ENCODE measurements at regions not wholly inside any gene's neighbourhood (a gene's known extent, or its start where the extent isn't known, plus 50 kb on each side); places are given as distances from the start of the nearest gene placed in this dataset.

- Mint-ChIP-seq H3K27ac (peak overlapping the region; percentile 82 to 88 (median 86)), H3K36me3 (ENCODE audit: low read depth) (no peaks in the 10 kb centered on the region), H3K9me3 (peaks cover 8% of the 10 kb centered on the region), H3K4me1 (peaks cover 8% of the 10 kb centered on the region), H3K4me3 (no peak overlapping the region), H3K27me3 (ENCODE audit: low read depth) (peaks cover 6% of the 10 kb centered on the region)
- no peak for TF ChIP-seq CTCF (IDR thresholded peaks at IDR 0.05; ENCODE audit: unreplicated experiment in 3 of 3)
These were observed 187.3 kb downstream of the TENT4A start for GRCh38 chr5:6900247-6901227.

GRCh38 chr5:6902094-6902493, 188.9 kb downstream of the TENT4A start:
- TF ChIP-seq CTCF (IDR thresholded peaks at IDR 0.05; ENCODE audit: unreplicated experiment in 3 of 3): no peak
- peaks cover 8% of the 10 kb centered on the region for H3K4me1 Mint-ChIP-seq

GRCh38 chr5:6902597-6902996, 189.4 kb downstream of the TENT4A start:
- no peak for TF ChIP-seq CTCF (IDR thresholded peaks at IDR 0.05; ENCODE audit: unreplicated experiment in 3 of 3)
- Mint-ChIP-seq H3K9me3 (peaks cover 3% of the 10 kb centered on the region), H3K4me1 (peaks cover 8% of the 10 kb centered on the region), H3K27me3 (ENCODE audit: low read depth) (peaks cover 6% of the 10 kb centered on the region), H3K4me3 (no peak overlapping the region), H3K27ac (peak overlapping the region in 1 of 3 experiments; percentile 43), H3K36me3 (ENCODE audit: low read depth) (no peaks in the 10 kb centered on the region)

More at GRCh38 chr5:6902094-6902493, 188.9 kb downstream of the TENT4A start:
- H3K27ac Mint-ChIP-seq: peak overlapping the region in 2 of 3 experiments; percentile 29 to 62
- H3K9me3 Mint-ChIP-seq: peaks cover 8% of the 10 kb centered on the region
- H3K4me3 Mint-ChIP-seq: no peak overlapping the region
- no peaks in the 10 kb centered on the region for H3K36me3 Mint-ChIP-seq (ENCODE audit: low read depth)
- peaks cover 6% of the 10 kb centered on the region for H3K27me3 Mint-ChIP-seq (ENCODE audit: low read depth)

GRCh38 chr5:6903934-6904333, 190.7 kb downstream of the TENT4A start:
- Mint-ChIP-seq H3K36me3 (ENCODE audit: low read depth) (no peaks in the 10 kb centered on the region), H3K9me3 (no peaks in the 10 kb centered on the region), H3K27me3 (ENCODE audit: low read depth) (peaks cover 6% of the 10 kb centered on the region), H3K4me3 (no peak overlapping the region), H3K27ac (peak overlapping the region in 1 of 3 experiments; percentile 43), H3K4me1 (peaks cover 8% of the 10 kb centered on the region)
- no peak for TF ChIP-seq CTCF (IDR thresholded peaks at IDR 0.05; ENCODE audit: unreplicated experiment in 3 of 3)

- Mint-ChIP-seq H3K4me3 (no peak overlapping the region), H3K27me3 (ENCODE audit: low read depth) (peaks cover 6% of the 10 kb centered on the region), H3K36me3 (ENCODE audit: low read depth) (no peaks in the 10 kb centered on the region), H3K4me1 (peaks cover 8% of the 10 kb centered on the region), H3K27ac (peak overlapping the region; percentile 7 to 73 (median 23)), H3K9me3 (no peaks in the 10 kb centered on the region)
- TF ChIP-seq CTCF (IDR thresholded peaks at IDR 0.05; ENCODE audit: unreplicated experiment in 3 of 3): no peak
These were observed 191.6 kb downstream of the TENT4A start for GRCh38 chr5:6904860-6905259.

All from nephron (organoid).